Osteocyte (in vitro differentiated cells): ENCODE measurements at regions not wholly inside any gene's neighbourhood (a gene's known extent, or its start where the extent isn't known, plus 50 kb on each side); places are given as distances from the start of the nearest gene placed in this dataset.
A peak's percentile ranks its signal among the peaks of the same experiment; 100 is the strongest.

Experiments
- DNase-seq: peaks from one replicate; pipeline ENCODE4 v3.0.0; 2021; ENCODE audit warnings: mixed read lengths; ENCODE audit not compliant: unreplicated experiment; ENCODE audit errors: extremely low spot score
- H3K27ac Mint-ChIP-seq: one replicate; pipeline ENCODE4 v1.8.0; 2021; ENCODE audit warnings: mild to moderate bottlenecking, mixed read lengths; ENCODE audit not compliant: unreplicated experiment
- H3K27me3 Mint-ChIP-seq: one replicate; pipeline ENCODE4 v1.8.0; 2021; ENCODE audit warnings: mixed read lengths; ENCODE audit not compliant: unreplicated experiment
- H3K36me3 Mint-ChIP-seq: one replicate; pipeline ENCODE4 v1.8.0; 2021; ENCODE audit warnings: mixed read lengths; ENCODE audit not compliant: unreplicated experiment
- H3K4me1 Mint-ChIP-seq: one replicate; pipeline ENCODE4 v1.8.0; 2021; ENCODE audit warnings: mixed read lengths; ENCODE audit not compliant: unreplicated experiment
- H3K4me3 Mint-ChIP-seq: one replicate; pipeline ENCODE4 v1.8.0; 2021; ENCODE audit warnings: mild to moderate bottlenecking, moderate library complexity, mixed read lengths; ENCODE audit not compliant: unreplicated experiment
- H3K9me3 Mint-ChIP-seq: one replicate; pipeline ENCODE4 v1.8.0; 2021; ENCODE audit warnings: mixed read lengths; ENCODE audit not compliant: unreplicated experiment
- CTCF ChIP-seq: fragments of 200-600 bp; sonication (generic); IDR thresholded peaks from 2 replicates; pipeline ENCODE4 v1.5.0; 2021; ENCODE audit warnings: antibody characterized with exemption, mild to moderate bottlenecking, moderate library complexity

GRCh38 chr1:244248426-244248825 is 197.3 kb downstream of the ZBTB18 start:
- no peak for DNase-seq
- Mint-ChIP-seq H3K4me3 (no peak overlapping the region), H3K9me3 (no peaks in the 10 kb centered on the region), H3K27ac (no peak overlapping the region), H3K36me3 (no peaks in the 10 kb centered on the region), H3K27me3 (no peaks in the 10 kb centered on the region), H3K4me1 (no peaks in the 10 kb centered on the region)
- no peak for TF ChIP-seq CTCF

GRCh38 chr1:244252211-244252610 is 199.5 kb downstream of the ADSS2 start:
- TF ChIP-seq CTCF: no peak
- Mint-ChIP-seq H3K27me3 (no peaks in the 10 kb centered on the region), H3K4me3 (no peak overlapping the region), H3K36me3 (no peaks in the 10 kb centered on the region), H3K27ac (no peak overlapping the region), H3K4me1 (no peaks in the 10 kb centered on the region), H3K9me3 (no peaks in the 10 kb centered on the region)
- DNase-seq: no peak

- peak; percentile 56 for DNase-seq
- H3K4me3 Mint-ChIP-seq: no peak overlapping the region
- no peaks in the 10 kb centered on the region for H3K36me3 Mint-ChIP-seq
- no peaks in the 10 kb centered on the region for H3K27me3 Mint-ChIP-seq
- H3K9me3 Mint-ChIP-seq: no peaks in the 10 kb centered on the region
- TF ChIP-seq CTCF: no peak
- no peaks in the 10 kb centered on the region for H3K4me1 Mint-ChIP-seq
- H3K27ac Mint-ChIP-seq: no peak overlapping the region
These were observed 197.2 kb downstream of the ADSS2 start for GRCh38 chr1:244254467-244254866.

- no peaks in the 10 kb centered on the region for H3K9me3 Mint-ChIP-seq
- H3K4me3 Mint-ChIP-seq: no peak overlapping the region
- H3K36me3 Mint-ChIP-seq: no peaks in the 10 kb centered on the region
- H3K27me3 Mint-ChIP-seq: no peaks in the 10 kb centered on the region
- TF ChIP-seq CTCF: no peak
- H3K27ac Mint-ChIP-seq: no peak overlapping the region
- no peaks in the 10 kb centered on the region for H3K4me1 Mint-ChIP-seq
- peak; percentile 7 for DNase-seq
These were observed 196.2 kb downstream of the ADSS2 start for GRCh38 chr1:244255426-244255965.

GRCh38 chr1:244256086-244256676 is 195.5 kb downstream of the ADSS2 start:
- no peak overlapping the region for H3K27ac Mint-ChIP-seq
- no peaks in the 10 kb centered on the region for H3K9me3 Mint-ChIP-seq
- no peaks in the 10 kb centered on the region for H3K36me3 Mint-ChIP-seq
- no peaks in the 10 kb centered on the region for H3K27me3 Mint-ChIP-seq
- H3K4me3 Mint-ChIP-seq: no peak overlapping the region
- peak; percentile 27 for DNase-seq
- TF ChIP-seq CTCF: no peak
- no peaks in the 10 kb centered on the region for H3K4me1 Mint-ChIP-seq
